Lung (tissue), 11 donors: ENCODE measurements at regions not wholly inside any gene's neighbourhood (a gene's known extent, or its start where the extent isn't known, plus 50 kb on each side); places are given as distances from the start of the nearest gene placed in this dataset.

Source experiments
- ATAC-seq: fragments of 200-7000 bp; cut with Tn5 transposase; one replicate; pipeline ENCODE4 v1.9.1; 2020; ENCODE audit warnings: moderate number of reproducible peaks; ENCODE audit not compliant: insufficient read depth, low FRiP score
- DNase-seq, 3 donors: peaks; one replicate each; pipeline ENCODE4 v3.0.0-alpha.2; 2013 to 2017
- H3K27ac ChIP-seq, 2 donors: one replicate each; pipeline ENCODE4 v1.5.1; 2013; ENCODE audit warnings: mild to moderate bottlenecking in 2 of 2, moderate library complexity in 2 of 2, control low read depth in 1 of 2, inconsistent platforms in 1 of 2, low read depth in 1 of 2, low read length in 1 of 2
- H3K27me3 ChIP-seq, 3 donors: one replicate each; pipeline ENCODE4 v1.5.1; 2013; ENCODE audit warnings: low read length in 2 of 3; ENCODE audit not compliant: control insufficient read depth in 3 of 3, insufficient read depth in 3 of 3
- H3K36me3 ChIP-seq, 4 donors: one replicate each; pipeline ENCODE4 v1.5.1; 2013; ENCODE audit warnings: low read length in 4 of 4, mild to moderate bottlenecking in 1 of 4, moderate library complexity in 1 of 4; ENCODE audit not compliant: control insufficient read depth in 4 of 4, insufficient read depth in 4 of 4
- H3K4me1 ChIP-seq, 5 donors: one replicate each; pipeline ENCODE4 v1.5.1; 2013; ENCODE audit warnings: low read length in 5 of 5, mild to moderate bottlenecking in 2 of 5, moderate library complexity in 1 of 5; ENCODE audit not compliant: control insufficient read depth in 5 of 5, insufficient read depth in 5 of 5
- H3K4me3 ChIP-seq: one replicate; pipeline ENCODE4 v1.5.1; 2013; ENCODE audit warnings: mild to moderate bottlenecking, control low read depth, moderate library complexity
- H3K9ac ChIP-seq, 2 donors: one replicate each; pipeline ENCODE4 v1.5.1; 2013; ENCODE audit warnings: low read length in 2 of 2, control low read depth in 1 of 2; ENCODE audit not compliant: insufficient read depth in 1 of 2
- H3K9me3 ChIP-seq, 4 donors: one replicate each; pipeline ENCODE4 v1.5.1; 2013; ENCODE audit warnings: low read length in 3 of 4, mild to moderate bottlenecking in 1 of 4, moderate library complexity in 1 of 4; ENCODE audit not compliant: control insufficient read depth in 4 of 4, insufficient read depth in 3 of 4
- CTCF ChIP-seq: IDR thresholded peaks from 2 replicates; pipeline ENCODE4 v1.5.1; 2012; ENCODE audit warnings: mild to moderate bottlenecking; ENCODE audit errors: control extremely low read depth, extremely low read depth
- WGBS, 2 donors: extraction: QIAGEN DNeasy Blood & Tissue Kit; methylation state at CpG; one replicate each; pipeline ENCODE4 v1.1.7; 2013; 5-methylcytosine and 5-hydroxymethylcytosine counted together
- donor health status: control.
- donor health status: control.
- donor health status: Bipolar disorder and iron deficiency.
- donor health status: healthy.
- donor health status: DM: yes; HTN: yes; CAD: no.

GRCh38 chr6:113763876-113764275 is 93.3 kb upstream of the MARCKS start:
- H3K27ac ChIP-seq, result peak overlapping the region; percentile 39 to 75
- ATAC-seq (peak; percentile 67), DNase-seq (no peak)
- H3K9me3 ChIP-seq, result no peaks in the 10 kb centered on the region
- no peaks in the 10 kb centered on the region for H3K27me3 ChIP-seq
- TF ChIP-seq CTCF, result no peak
- H3K4me3 ChIP-seq, result no peak overlapping the region
- H3K9ac ChIP-seq, result no peak overlapping the region
- no peaks in the 10 kb centered on the region for H3K36me3 ChIP-seq
- WGBS, 2 donors, result 29 to 61% methylated on average over 2 of the region's 2 CpGs
- peaks cover 0 to 9% (median 0%) of the 10 kb centered on the region in 5 donors for H3K4me1 ChIP-seq

GRCh38 chr6:113765909-113766308 is 91.2 kb upstream of the MARCKS start:
- no peak for ATAC-seq
- 91 to 93% methylated on average over 1 of the region's 1 CpG for WGBS, 2 donors
- no peaks in the 10 kb centered on the region for H3K36me3 ChIP-seq
- peaks cover 0 to 9% (median 0%) of the 10 kb centered on the region in 5 donors for H3K4me1 ChIP-seq
- H3K4me3 ChIP-seq, result no peak overlapping the region
- no peaks in the 10 kb centered on the region for H3K9me3 ChIP-seq
- no peaks in the 10 kb centered on the region for H3K27me3 ChIP-seq
- DNase-seq, result no peak
- no peak for TF ChIP-seq CTCF
- no peak overlapping the region for H3K9ac ChIP-seq
- no peak overlapping the region for H3K27ac ChIP-seq

- no peak for TF ChIP-seq CTCF
Observed at GRCh38 chr6:113767985-113768384, 89.2 kb upstream of the MARCKS start.

GRCh38 chr6:113772961-113773360 is 84.2 kb upstream of the MARCKS start:
- DNase-seq, result no peak
- Histone ChIP-seq H3K36me3 (no peaks in the 10 kb centered on the region), H3K4me3 (no peak overlapping the region), H3K9ac (no peak overlapping the region), H3K9me3 (no peaks in the 10 kb centered on the region), H3K4me1 (peaks cover 0 to 7% (median 0%) of the 10 kb centered on the region in 5 donors), H3K27me3 (no peaks in the 10 kb centered on the region), H3K27ac (no peak overlapping the region)
- WGBS, 2 donors, result 70 to 95% methylated on average over 1 of the region's 1 CpG
- no peak for TF ChIP-seq CTCF
- no peak for ATAC-seq

More at GRCh38 chr6:113767985-113768384, 89.2 kb upstream of the MARCKS start:
- H3K36me3 ChIP-seq, result no peaks in the 10 kb centered on the region
- peaks cover 0 to 6% (median 0%) of the 10 kb centered on the region in 5 donors for H3K4me1 ChIP-seq
- no peak for DNase-seq
- H3K9me3 ChIP-seq, result no peaks in the 10 kb centered on the region
- no peak for ATAC-seq
- no peak overlapping the region for H3K4me3 ChIP-seq
- H3K27ac ChIP-seq, result no peak overlapping the region
- no peak overlapping the region for H3K9ac ChIP-seq
- WGBS, 2 donors, result 95 to 96% methylated on average over 3 of the region's 3 CpGs
- H3K27me3 ChIP-seq, result no peaks in the 10 kb centered on the region
